HFFc6 (cell line): ENCODE measurements at regions not wholly inside any gene's neighbourhood (a gene's known extent, or its start where the extent isn't known, plus 50 kb on each side); places are given as distances from the start of the nearest gene placed in this dataset.

Experiments used
- DNase-seq: peaks from one replicate; pipeline ENCODE4 v3.0.0-alpha.2; 2018
- H3K27ac Mint-ChIP-seq: 2 replicates; pipeline ENCODE4 v1.8.0; 2020; ENCODE audit warnings: mild to moderate bottlenecking, mixed read lengths
- H3K27me3 Mint-ChIP-seq: 2 replicates; pipeline ENCODE4 v1.8.0; 2021; ENCODE audit warnings: mild to moderate bottlenecking, moderate library complexity, mixed read lengths; ENCODE audit not compliant: insufficient read depth
- H3K36me3 Mint-ChIP-seq: 2 replicates; pipeline ENCODE4 v1.8.0; 2021; ENCODE audit warnings: low read depth, mixed read lengths
- H3K4me1 Mint-ChIP-seq: 2 replicates; pipeline ENCODE4 v1.8.0; 2020; ENCODE audit warnings: low read depth, mixed read lengths
- H3K4me3 Mint-ChIP-seq: 2 replicates; pipeline ENCODE4 v1.8.0; 2020; ENCODE audit warnings: mild to moderate bottlenecking, moderate library complexity, mixed read lengths
- H3K9me3 Mint-ChIP-seq: 2 replicates; pipeline ENCODE4 v1.8.0; 2020; ENCODE audit warnings: mild to moderate bottlenecking, mixed read lengths
- TF ChIP-seq, protein P1 (sequence below): fragments of 200-600 bp; sonication (generic); IDR thresholded peaks from 2 replicates; pipeline ENCODE4 v1.5.0; 2021; ENCODE audit warnings: antibody characterized with exemption, mild to moderate bottlenecking

DNA sequence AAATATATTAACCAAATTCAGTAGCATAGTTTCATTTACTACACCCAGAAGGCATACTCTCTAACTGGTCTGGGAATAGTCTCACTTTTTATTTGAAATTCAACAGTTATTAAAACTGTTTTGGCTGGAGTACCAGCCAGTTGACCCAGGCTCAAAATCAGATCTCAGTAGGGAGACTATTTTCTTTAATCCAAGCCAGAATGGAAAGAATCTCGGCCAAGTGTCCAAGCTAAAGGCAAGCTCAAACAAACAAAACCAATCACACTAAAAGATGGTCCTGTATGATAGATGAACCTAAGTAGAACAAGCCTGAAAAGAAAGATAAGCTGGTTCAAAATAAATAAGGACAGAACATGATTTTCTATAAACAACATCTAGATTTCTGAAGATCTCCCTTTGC, 259.6 kb upstream of the POM121L12 start:
- no peak for DNase-seq
- H3K9me3 Mint-ChIP-seq = peaks cover 35% of the 10 kb centered on the region
- no peaks in the 10 kb centered on the region; the same call in 1 of the 2 replicates for H3K36me3 Mint-ChIP-seq
- no peak overlapping the region for H3K27ac Mint-ChIP-seq
- H3K4me3 Mint-ChIP-seq = no peak overlapping the region
- TF ChIP-seq, protein P1, sequence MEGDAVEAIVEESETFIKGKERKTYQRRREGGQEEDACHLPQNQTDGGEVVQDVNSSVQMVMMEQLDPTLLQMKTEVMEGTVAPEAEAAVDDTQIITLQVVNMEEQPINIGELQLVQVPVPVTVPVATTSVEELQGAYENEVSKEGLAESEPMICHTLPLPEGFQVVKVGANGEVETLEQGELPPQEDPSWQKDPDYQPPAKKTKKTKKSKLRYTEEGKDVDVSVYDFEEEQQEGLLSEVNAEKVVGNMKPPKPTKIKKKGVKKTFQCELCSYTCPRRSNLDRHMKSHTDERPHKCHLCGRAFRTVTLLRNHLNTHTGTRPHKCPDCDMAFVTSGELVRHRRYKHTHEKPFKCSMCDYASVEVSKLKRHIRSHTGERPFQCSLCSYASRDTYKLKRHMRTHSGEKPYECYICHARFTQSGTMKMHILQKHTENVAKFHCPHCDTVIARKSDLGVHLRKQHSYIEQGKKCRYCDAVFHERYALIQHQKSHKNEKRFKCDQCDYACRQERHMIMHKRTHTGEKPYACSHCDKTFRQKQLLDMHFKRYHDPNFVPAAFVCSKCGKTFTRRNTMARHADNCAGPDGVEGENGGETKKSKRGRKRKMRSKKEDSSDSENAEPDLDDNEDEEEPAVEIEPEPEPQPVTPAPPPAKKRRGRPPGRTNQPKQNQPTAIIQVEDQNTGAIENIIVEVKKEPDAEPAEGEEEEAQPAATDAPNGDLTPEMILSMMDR = no peak
- H3K4me1 Mint-ChIP-seq = no peaks in the 10 kb centered on the region
- H3K27me3 Mint-ChIP-seq = no peaks in the 10 kb centered on the region; the same call in 1 of the 2 replicates

DNA sequence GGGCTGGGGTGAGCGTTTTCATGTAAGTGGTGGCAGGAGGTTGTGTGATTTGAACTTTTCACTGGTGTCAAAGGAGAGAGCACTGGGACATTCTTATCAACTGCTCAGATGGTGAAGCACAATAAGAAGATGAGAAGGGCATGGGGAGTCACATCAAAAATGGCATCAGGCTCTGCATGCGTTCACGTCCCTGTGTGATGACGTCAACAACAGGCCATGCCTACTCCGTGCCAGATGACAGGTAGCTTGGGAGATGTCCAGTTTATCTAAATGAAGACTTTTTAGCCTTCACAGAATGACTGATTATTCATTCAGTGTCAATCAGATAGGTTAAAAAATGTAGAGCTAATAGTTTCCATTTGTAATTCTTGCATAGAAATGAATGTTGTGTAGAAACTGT, 264.3 kb upstream of the POM121L12 start:
- H3K27me3 Mint-ChIP-seq = no peaks in the 10 kb centered on the region
- TF ChIP-seq, protein P1 = no peak
- H3K27ac Mint-ChIP-seq = no peak overlapping the region
- H3K4me1 Mint-ChIP-seq = no peaks in the 10 kb centered on the region
- no peak overlapping the region for H3K4me3 Mint-ChIP-seq
- DNase-seq = no peak
- H3K36me3 Mint-ChIP-seq = no peaks in the 10 kb centered on the region; the same call in 1 of the 2 replicates
- peaks cover 37% of the 10 kb centered on the region for H3K9me3 Mint-ChIP-seq

DNA sequence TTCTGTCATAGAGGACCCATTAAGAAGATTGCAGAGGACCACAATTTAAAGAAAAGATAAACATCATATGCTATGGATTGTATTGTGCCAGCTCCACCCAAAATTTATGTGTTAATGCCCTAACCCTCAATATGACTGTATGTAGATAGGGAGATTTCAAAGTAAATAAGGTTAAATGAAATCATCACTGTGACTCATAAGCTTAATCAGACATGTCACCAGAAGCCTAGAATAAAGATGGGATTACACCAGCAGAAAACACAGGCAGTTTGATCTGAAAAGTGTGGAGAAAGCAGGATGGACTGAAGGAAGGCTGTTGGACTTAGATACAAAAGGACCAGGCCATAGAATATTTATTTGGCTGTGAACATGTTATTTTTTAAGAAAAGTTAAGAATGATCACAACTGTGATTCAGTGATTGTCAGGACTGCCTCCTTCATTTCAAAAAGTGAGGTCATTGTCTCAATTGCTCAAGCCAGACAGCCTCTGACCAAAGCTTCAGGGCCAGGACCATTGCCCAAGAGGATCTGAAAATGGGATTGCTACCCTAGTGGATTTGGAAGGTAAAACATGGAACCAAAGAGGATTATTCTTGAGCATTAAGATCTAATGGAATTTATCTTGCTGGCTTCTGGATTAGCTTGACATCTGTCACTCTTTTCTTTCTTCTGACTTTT, 270.8 kb upstream of the POM121L12 start:
- no peak for DNase-seq
- Mint-ChIP-seq H3K9me3 (peaks cover 28% of the 10 kb centered on the region), H3K4me3 (no peak overlapping the region), H3K36me3 (no peaks in the 10 kb centered on the region), H3K4me1 (no peaks in the 10 kb centered on the region), H3K27me3 (no peaks in the 10 kb centered on the region), H3K27ac (no peak overlapping the region)
- TF ChIP-seq, protein P1 = no peak

DNA sequence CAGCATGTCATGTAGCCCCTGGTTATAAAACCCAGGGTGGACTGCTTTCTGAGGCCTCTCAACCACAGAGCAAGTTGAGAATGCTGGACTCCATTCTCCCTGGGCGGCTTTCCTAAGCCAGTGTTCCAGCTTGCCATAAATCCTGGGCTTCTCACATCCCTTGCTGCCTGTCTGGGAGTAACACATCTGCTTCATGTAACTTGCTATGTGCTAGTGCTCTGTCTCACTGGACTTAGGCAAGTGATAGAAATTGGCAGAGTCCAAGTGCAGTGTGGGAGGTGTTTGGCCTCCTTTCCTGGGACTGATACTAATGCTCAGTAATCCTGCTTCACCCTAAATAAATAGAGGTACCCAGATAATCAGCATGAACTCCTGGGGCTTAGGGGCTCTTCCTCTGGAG, 277.1 kb upstream of the POM121L12 start:
- Mint-ChIP-seq H3K4me3 (no peak overlapping the region), H3K27me3 (no peaks in the 10 kb centered on the region; the same call in 1 of the 2 replicates), H3K36me3 (no peaks in the 10 kb centered on the region), H3K9me3 (peaks cover 35% of the 10 kb centered on the region), H3K27ac (no peak overlapping the region), H3K4me1 (no peaks in the 10 kb centered on the region)
- no peak for DNase-seq
- TF ChIP-seq, protein P1 = no peak

DNA sequence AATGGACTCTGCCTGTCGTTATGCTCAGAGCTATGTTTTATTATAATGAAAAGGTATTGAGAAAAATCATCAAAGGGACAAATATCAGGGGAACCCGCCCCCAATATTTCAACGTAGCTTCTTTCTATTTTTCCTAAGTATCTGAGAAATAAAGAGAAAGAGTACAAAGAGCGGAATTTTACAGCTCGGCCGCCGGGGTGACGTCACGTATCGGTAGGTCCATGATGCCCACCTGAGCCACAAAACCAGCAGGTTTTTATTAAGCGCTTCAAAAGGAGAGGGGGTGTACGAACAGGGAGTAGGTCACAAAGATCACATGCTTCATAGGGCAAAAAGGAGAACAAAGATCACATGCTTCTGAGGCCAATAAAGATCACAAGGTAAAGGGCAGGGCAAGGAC, 281.6 kb upstream of the POM121L12 start:
- no peak overlapping the region for H3K4me3 Mint-ChIP-seq
- H3K4me1 Mint-ChIP-seq = no peaks in the 10 kb centered on the region
- DNase-seq = no peak
- no peaks in the 10 kb centered on the region for H3K36me3 Mint-ChIP-seq
- TF ChIP-seq, protein P1 = no peak
- H3K27ac Mint-ChIP-seq = no peak overlapping the region
- peaks cover 32% of the 10 kb centered on the region for H3K9me3 Mint-ChIP-seq
- H3K27me3 Mint-ChIP-seq = no peaks in the 10 kb centered on the region; the same call in 1 of the 2 replicates
